Activated T-helper 1 cell treated with Interleukin-2 at 50 U/mL for 16 hours (primary cell): ENCODE measurements at regions not wholly inside any gene's neighbourhood (a gene's known extent, or its start where the extent isn't known, plus 50 kb on each side); places are given as distances from the start of the nearest gene placed in this dataset.
"Not testable (repeated sequence)": the region's sequence is repeated elsewhere in the genome, so short reads cannot be mapped to it uniquely, and the experiment has no call there.

Source experiments
- DNase-seq: peaks from one replicate; pipeline ENCODE4 v3.0.0-alpha.2; 2020; ENCODE audit warnings: low read depth

GRCh38 chrX:42437211-42437610, 340.8 kb downstream of the PPP1R2C start:
- DNase-seq: no peak

- DNase-seq: no peak
Observed at GRCh38 chrX:42434458-42435166, 343.4 kb downstream of the PPP1R2C start.

GRCh38 chrX:42432552-42432951, 345.4 kb downstream of the PPP1R2C start:
- no peak for DNase-seq

GRCh38 chrX:42422961-42423360, 355.0 kb downstream of the PPP1R2C start:
- DNase-seq: no peak

- no peak for DNase-seq
Observed at GRCh38 chrX:42420426-42420825, 357.5 kb downstream of the PPP1R2C start.

GRCh38 chrX:42415636-42416035, 362.3 kb downstream of the PPP1R2C start:
- no peak for DNase-seq

GRCh38 chrX:42414057-42414456, 363.9 kb downstream of the PPP1R2C start:
- no peak for DNase-seq

- DNase-seq: no peak
Observed at GRCh38 chrX:42399632-42400024, 378.3 kb downstream of the PPP1R2C start.

GRCh38 chrX:42398967-42399631, 378.9 kb downstream of the PPP1R2C start:
- no peak for DNase-seq

- no peak for DNase-seq
Observed at GRCh38 chrX:42396136-42396535, 381.8 kb downstream of the PPP1R2C start.

GRCh38 chrX:42392846-42393245, 385.1 kb downstream of the PPP1R2C start:
- DNase-seq: no peak

GRCh38 chrX:42386681-42387080, 391.3 kb downstream of the PPP1R2C start:
- no peak for DNase-seq

GRCh38 chrX:42385730-42386129, 392.2 kb downstream of the PPP1R2C start:
- no peak for DNase-seq

GRCh38 chrX:42384956-42385355, 393.0 kb downstream of the PPP1R2C start:
- DNase-seq: no peak

GRCh38 chrX:42378857-42379256, 399.1 kb downstream of the PPP1R2C start:
- DNase-seq: no peak

GRCh38 chrX:42375086-42375485, 402.9 kb downstream of the PPP1R2C start:
- no peak for DNase-seq

GRCh38 chrX:42366181-42366580, 411.8 kb downstream of the PPP1R2C start:
- DNase-seq: no peak

GRCh38 chrX:42362219-42362618, 415.7 kb downstream of the PPP1R2C start:
- DNase-seq: no peak

GRCh38 chrX:42342981-42343380, 419.6 kb upstream of the CASK start:
- not testable (repeated sequence) for DNase-seq
